ENCODE measurements at regions not wholly inside any gene's neighbourhood (a gene's known extent, or its start where the extent isn't known, plus 50 kb on each side); places are given as distances from the start of the nearest gene placed in this dataset.

GRCh38 chr11:25910086-25910485 lies 421.8 kb upstream of the ANO3 start:
- TF ChIP-seq ZNF274 (IDR thresholded peaks at IDR 0.05; ENCODE audit: low read depth, low read length), result no peak
- no peak for TF ChIP-seq SUZ12 (IDR thresholded peaks at IDR 0.05; ENCODE audit: extremely low read depth, insufficient read depth, insufficient read length)

Data from NT2/D1 (cell line).